Upper lobe of left lung (tissue), 4 donors: ENCODE measurements at regions not wholly inside any gene's neighbourhood (a gene's known extent, or its start where the extent isn't known, plus 50 kb on each side); places are given as distances from the start of the nearest gene placed in this dataset.

ENCODE experiments used
- EP300 ChIP-seq, 4 donors: sonication (generic); formaldehyde crosslinking; IDR thresholded peaks; one replicate each; pipeline ENCODE4 v1.5.1; 2017; ENCODE audit warnings: antibody characterized with exemption in 4 of 4, control low read depth in 2 of 4
- POLR2A ChIP-seq, 4 donors: fragments of 450-650 bp; IDR thresholded peaks; one replicate each; pipeline ENCODE4 v1.5.1; 2016 to 2017; ENCODE audit warnings: antibody characterized with exemption in 4 of 4, mild to moderate bottlenecking in 2 of 4
- POLR2AphosphoS5 ChIP-seq, 2 donors: sonication (generic); formaldehyde crosslinking; IDR thresholded peaks; one replicate each; pipeline ENCODE4 v1.5.1; 2017; ENCODE audit warnings: antibody characterized with exemption in 2 of 2
- TF ChIP-seq, protein P1 (sequence below), 6 experiments: fragments of 450-650 bp in 4 of 6; fragments of 200-600 bp in 2 of 6; sonication (generic) in 2 of 6; IDR thresholded peaks; one replicate each; pipeline ENCODE4 v1.5.1; 2016 to 2019; ENCODE audit warnings: antibody characterized with exemption in 6 of 6

DNA sequence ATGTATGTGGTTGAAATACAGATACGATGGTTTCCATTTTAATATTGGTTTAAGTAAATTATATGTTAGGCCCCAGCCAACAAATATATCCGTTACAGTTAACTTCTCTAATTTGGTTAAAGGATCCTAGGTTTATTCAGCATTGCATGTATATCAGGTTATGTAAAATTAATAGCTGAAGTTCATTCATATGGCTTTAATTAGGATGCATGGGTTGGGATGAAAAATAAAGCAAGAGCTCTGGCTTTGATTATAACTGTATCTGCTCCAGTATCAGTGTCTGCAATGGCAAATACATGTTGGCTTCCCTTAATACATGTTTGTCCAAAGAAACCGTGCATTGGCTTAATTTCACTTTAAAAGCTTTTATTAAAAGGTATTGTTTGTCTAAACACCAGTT, 435.7 kb upstream of the SETBP1 start:
- TF ChIP-seq, protein P1, sequence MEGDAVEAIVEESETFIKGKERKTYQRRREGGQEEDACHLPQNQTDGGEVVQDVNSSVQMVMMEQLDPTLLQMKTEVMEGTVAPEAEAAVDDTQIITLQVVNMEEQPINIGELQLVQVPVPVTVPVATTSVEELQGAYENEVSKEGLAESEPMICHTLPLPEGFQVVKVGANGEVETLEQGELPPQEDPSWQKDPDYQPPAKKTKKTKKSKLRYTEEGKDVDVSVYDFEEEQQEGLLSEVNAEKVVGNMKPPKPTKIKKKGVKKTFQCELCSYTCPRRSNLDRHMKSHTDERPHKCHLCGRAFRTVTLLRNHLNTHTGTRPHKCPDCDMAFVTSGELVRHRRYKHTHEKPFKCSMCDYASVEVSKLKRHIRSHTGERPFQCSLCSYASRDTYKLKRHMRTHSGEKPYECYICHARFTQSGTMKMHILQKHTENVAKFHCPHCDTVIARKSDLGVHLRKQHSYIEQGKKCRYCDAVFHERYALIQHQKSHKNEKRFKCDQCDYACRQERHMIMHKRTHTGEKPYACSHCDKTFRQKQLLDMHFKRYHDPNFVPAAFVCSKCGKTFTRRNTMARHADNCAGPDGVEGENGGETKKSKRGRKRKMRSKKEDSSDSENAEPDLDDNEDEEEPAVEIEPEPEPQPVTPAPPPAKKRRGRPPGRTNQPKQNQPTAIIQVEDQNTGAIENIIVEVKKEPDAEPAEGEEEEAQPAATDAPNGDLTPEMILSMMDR (IDR thresholded peaks at IDR 0.05), result no peak
- TF ChIP-seq EP300 (IDR thresholded peaks at IDR 0.05), result no peak
- TF ChIP-seq POLR2A (IDR thresholded peaks at IDR 0.05), result no peak
- TF ChIP-seq POLR2AphosphoS5 (IDR thresholded peaks at IDR 0.05), result no peak
